K562 (cell line): ENCODE measurements at regions not wholly inside any gene's neighbourhood (a gene's known extent, or its start where the extent isn't known, plus 50 kb on each side); places are given as distances from the start of the nearest gene placed in this dataset.
A peak's percentile ranks its signal among the peaks of the same experiment; 100 is the strongest.

Experiments
- ATAC-seq: fragments of 200-7000 bp; cut with Tn5 transposase; 3 replicates; pipeline ENCODE4 v1.9.1; 2020; ENCODE audit warnings: moderate library complexity
- BruUV-seq: library from RNA; stranded (reverse); fragments of 400-500 nt; replicated peaks from 2 replicates; lab custom pipeline; 2021; lab: Mats Ljungman, UMichigan
- CTCF ChIA-PET: fragments of 300-600 bp; formaldehyde crosslinking; extraction: SDS; loops from one replicate; lab custom pipeline; 2021; ENCODE audit warnings: low intra/inter-chr PET ratio; lab: Yijun Ruan, JAX
- POLR2A ChIA-PET: fragments of 300-600, 350-650 bp; sonication (Branson Sonifier 250); formaldehyde crosslinking; extraction: SDS; loops from one replicate; lab custom pipeline; 2021; ENCODE audit warnings: antibody characterized with exemption, inconsistent platforms; lab: Yijun Ruan, JAX
- DNase-seq, 4 experiments: peaks; one replicate each; pipeline versions ENCODE4 v3.0.0 to v3.0.0-alpha.2; 2011 to 2018; ENCODE audit warnings: low spot score in 3 of 4, mixed read lengths in 3 of 4; ENCODE audit errors: extremely low read depth in 1 of 4
- FAIRE-seq: peaks from 2 replicates; lab custom pipeline; 2011; peaks lifted over from hg19 to GRCh38; lab: Jason Lieb, UNC
- H2AFZ ChIP-seq: 2 replicates; pipeline ENCODE4 v1.6.0; 2011; ENCODE audit warnings: low read depth, low read length, control low read depth, inconsistent platforms
- H3K27ac ChIP-seq: fragments of 200-600 bp; 3 replicates; pipeline ENCODE4 v1.8.0; 2011; ENCODE audit warnings: low read depth, mild to moderate bottlenecking, control low read depth, inconsistent platforms, low read length, moderate library complexity, mixed read lengths; ENCODE audit errors: extremely low read depth
- H3K27me3 ChIP-seq, 2 experiments: fragments of 300-600 bp in 1 of 2; 2 replicates in 1 of 2; 3 replicates in 1 of 2; pipeline versions ENCODE4 v1.6.0 to v1.8.0; 2011; ENCODE audit warnings: inconsistent platforms in 2 of 2, low read length in 2 of 2, mild to moderate bottlenecking in 1 of 2, mixed read lengths in 1 of 2, moderate library complexity in 1 of 2; ENCODE audit not compliant: control insufficient read depth in 2 of 2, insufficient read depth in 2 of 2
- H3K36me3 ChIP-seq: fragments of 300-600 bp; 3 replicates; pipeline ENCODE4 v1.8.0; 2011; ENCODE audit warnings: mild to moderate bottlenecking, low read length, inconsistent platforms; ENCODE audit not compliant: control insufficient read depth, insufficient read depth
- H3K4me1 ChIP-seq, 2 experiments: fragments of 200-600 bp in 1 of 2; replicated peaks in 1 of 2; 2 replicates in 1 of 2; 3 replicates in 1 of 2; pipeline versions ENCODE4 v1.5.1 to v1.8.0; 2011; ENCODE audit warnings: inconsistent platforms in 2 of 2, low read length in 2 of 2, mild to moderate bottlenecking in 1 of 2, mixed read lengths in 1 of 2, moderate library complexity in 1 of 2; ENCODE audit not compliant: control insufficient read depth in 2 of 2, insufficient read depth in 2 of 2
- H3K4me2 ChIP-seq: 2 replicates; pipeline ENCODE4 v1.6.1; 2011; ENCODE audit warnings: low read length, control low read depth, inconsistent platforms, mixed read lengths; ENCODE audit not compliant: insufficient read depth
- H3K4me3 ChIP-seq: fragments of 200-600 bp; sonication (generic), shearing (Covaris generic); 2 replicates; pipeline ENCODE4 v1.5.1; 2016; ENCODE audit warnings: control low read depth, inconsistent platforms
- H3K79me2 ChIP-seq: fragments of 200-600 bp; 3 replicates; pipeline ENCODE4 v1.8.0; 2011; ENCODE audit warnings: low read length, inconsistent platforms; ENCODE audit not compliant: control insufficient read depth, insufficient read depth
- H3K9ac ChIP-seq, 2 experiments: 2 replicates each; pipeline versions ENCODE4 v1.6.0 to v1.6.1; 2011; ENCODE audit warnings: low read depth in 2 of 2, low read length in 2 of 2, control low read depth in 1 of 2, inconsistent platforms in 1 of 2, mild to moderate bottlenecking in 1 of 2, mixed read lengths in 1 of 2; ENCODE audit not compliant: insufficient read depth in 1 of 2
- H3K9me1 ChIP-seq: one replicate; pipeline ENCODE4 v1.6.0; 2011; ENCODE audit warnings: inconsistent platforms, mild to moderate bottlenecking, low read length, moderate library complexity; ENCODE audit not compliant: control insufficient read depth, insufficient read depth
- H3K9me3 ChIP-seq: replicated peaks from 2 replicates; pipeline ENCODE4 v1.5.1; 2011; ENCODE audit warnings: low read depth, low read length, inconsistent platforms; ENCODE audit not compliant: control insufficient read depth, insufficient read depth
- H4K20me1 ChIP-seq: replicated peaks from 2 replicates; pipeline ENCODE4 v1.6.1; 2011; ENCODE audit warnings: low read length, inconsistent platforms, mixed read lengths; ENCODE audit not compliant: control insufficient read depth, insufficient read depth
- CCNT2 ChIP-seq: IDR thresholded peaks from 2 replicates; pipeline ENCODE4 v1.6.1; 2011; ENCODE audit warnings: borderline replicate concordance, low read depth, mild to moderate bottlenecking, moderate library complexity, mixed read lengths, low read length; ENCODE audit not compliant: insufficient read length; ENCODE audit errors: extremely low read depth
- EP400 ChIP-seq: fragments of 450-650 bp; IDR thresholded peaks from 2 replicates; pipeline ENCODE4 v1.6.1; 2017; ENCODE audit warnings: antibody characterized with exemption, mild to moderate bottlenecking, moderate library complexity
- ILF3 ChIP-seq: fragments of 450-650 bp; IDR thresholded peaks from 2 replicates; pipeline ENCODE4 v1.6.1; 2018; ENCODE audit warnings: antibody characterized with exemption, mild to moderate bottlenecking, moderate library complexity, borderline replicate concordance
- KDM1A ChIP-seq, 2 experiments: fragments of 450-650 bp; IDR thresholded peaks; 2 replicates each; pipeline ENCODE4 v1.6.1; 2016; ENCODE audit warnings: mild to moderate bottlenecking in 2 of 2
- KDM4B ChIP-seq, 2 experiments: fragments of 450-650 bp in 1 of 2; sonication (generic) in 1 of 2; IDR thresholded peaks; 2 replicates each; pipeline ENCODE4 v1.6.1; 2016 to 2017; ENCODE audit warnings: borderline replicate concordance in 2 of 2, antibody characterized with exemption in 1 of 2, low read depth in 1 of 2, mild to moderate bottlenecking in 1 of 2
- KLF16 ChIP-seq: IDR thresholded peaks from 2 replicates; pipeline ENCODE4 v1.6.1; 2016; ENCODE audit warnings: antibody characterized with exemption
- KLF6 ChIP-seq: fragments of 250-450 bp; sonication (Bioruptor Pico); IDR thresholded peaks from 2 replicates; pipeline ENCODE4 v1.4.0; 2020; ENCODE audit warnings: mild to moderate bottlenecking, moderate library complexity, borderline replicate concordance
- MTA2 ChIP-seq: fragments of 450-650 bp; IDR thresholded peaks from 2 replicates; pipeline ENCODE4 v1.6.1; 2016; ENCODE audit warnings: low read depth
- NCOA2 ChIP-seq, 2 experiments: fragments of 450-650 bp; IDR thresholded peaks; 2 replicates each; pipeline ENCODE4 v1.6.1; 2018; ENCODE audit warnings: mild to moderate bottlenecking in 2 of 2, moderate library complexity in 1 of 2; ENCODE audit not compliant: partially characterized antibody in 2 of 2
- NFIC ChIP-seq: fragments of 450-650 bp; IDR thresholded peaks from 2 replicates; pipeline ENCODE4 v1.6.1; 2017; ENCODE audit warnings: mild to moderate bottlenecking, inconsistent platforms
- PHF8 ChIP-seq: fragments of 200-600 bp; sonication (generic); IDR thresholded peaks from 2 replicates; pipeline ENCODE4 v1.6.1; 2012; ENCODE audit warnings: mixed run types, mild to moderate bottlenecking, inconsistent platforms, low read length, moderate library complexity, borderline replicate concordance
- PURB ChIP-seq: sonication (generic); formaldehyde crosslinking; IDR thresholded peaks from 2 replicates; pipeline ENCODE4 v1.9.0; 2021; ENCODE audit warnings: low read depth, mild to moderate bottlenecking, missing genetic modification reagents
- RBM22 ChIP-seq: fragments of 200-400 bp; formaldehyde crosslinking; IDR thresholded peaks from 2 replicates; pipeline ENCODE4 v1.6.1; 2018; ENCODE audit warnings: low read length, low read depth; ENCODE audit not compliant: poor library complexity, severe bottlenecking
- SAFB ChIP-seq: fragments of 200-400 bp; formaldehyde crosslinking; IDR thresholded peaks from 2 replicates; pipeline ENCODE4 v1.6.1; 2017; ENCODE audit warnings: low read depth, low read length, borderline replicate concordance
- STAG1 ChIP-seq: sonication (generic); formaldehyde crosslinking; IDR thresholded peaks from 2 replicates; pipeline ENCODE4 v1.5.0; 2020; ENCODE audit warnings: missing genetic modification reagents, borderline replicate concordance
- TCF7 ChIP-seq: sonication (generic); IDR thresholded peaks from 2 replicates; pipeline ENCODE4 v1.6.1; 2016; ENCODE audit warnings: antibody characterized with exemption, borderline replicate concordance
- VEZF1 ChIP-seq: fragments of 200-800 bp; sonication (Bioruptor generic); IDR thresholded peaks from 2 replicates; pipeline ENCODE4 v1.6.1; 2017; ENCODE audit warnings: missing genetic modification characterization, missing compliant biosample characterization
- ZNF511 ChIP-seq: sonication (generic); formaldehyde crosslinking; IDR thresholded peaks from 2 replicates; pipeline ENCODE4 v1.8.0; 2022; ENCODE audit warnings: mild to moderate bottlenecking, missing genetic modification reagents
- WGBS: fragments of 100-300 bp; shearing (Covaris generic); methylation state at CpG from one replicate; pipeline ENCODE4 v1.1.6; 2016; ENCODE audit warnings: low coverage, mixed read lengths; ENCODE audit not compliant: insufficient coverage; ENCODE audit errors: missing lambda C conversion rate; 5-methylcytosine and 5-hydroxymethylcytosine counted together
- in situ Hi-C: fragments of 300-500 bp; cut with MboI; formaldehyde crosslinking; loops from 4 replicates; pipeline ENCODE4 v1.15.0; 2018; ENCODE audit warnings: inconsistent platforms, mixed read lengths
- intact Hi-C: fragments of 100-400 bp; cut with micrococcal nuclease; formaldehyde crosslinking; loops from 2 replicates; pipeline ENCODE4 v1.14.2; 2022

GRCh38 chr14:103206836-103207387 lies 83.7 kb downstream of the TNFAIP2 start:
- Histone ChIP-seq H3K36me3 (no peaks in the 10 kb centered on the region), H3K4me1 (peaks cover 20 to 35% of the 10 kb centered on the region in 2 experiments; a peak in 4 of 5 replicates), H3K9me1 (no peaks in the 10 kb centered on the region), H2AFZ (peak overlapping the region; percentile 72), H3K4me2 (peak overlapping the region; percentile 78), H3K9ac (peak overlapping the region; percentile 78 to 84), H4K20me1 (no peaks in the 10 kb centered on the region), H3K79me2 (peaks cover 23% of the 10 kb centered on the region; the same call in 2 of the 3 replicates), H3K9me3 (peaks cover 10% of the 10 kb centered on the region), H3K27ac (peak overlapping the region; percentile 89), H3K4me3 (peak overlapping the region; percentile 38), H3K27me3 (no peaks in the 10 kb centered on the region)
- ATAC-seq, result peak; percentile 69
- ChIA-PET POLR2A (no interaction called here), CTCF (no interaction called here)
- intact Hi-C loops (loop anchor here (10.0 kb wide), 1 partner anchor 78 kb away; no protein-coding TSS in a partner anchor), in situ Hi-C loops (no loop called here)
- BruUV-seq, result no TSS peak
- FAIRE-seq, result peak; percentile 11
- peak; percentile 63 to 78 (median 66) for DNase-seq
- 35% methylated on average over 8 of the region's 27 CpGs for WGBS
- TF ChIP-seq NFIC (no peak), ILF3 (no peak), STAG1 (no peak), RBM22 (no peak), CCNT2 (no peak), MTA2 (no peak), KDM1A (IDR thresholded peaks at IDR 0.05) (0 out of 4 replicates have a peak, but pooled peaks of 1 of the 2 experiments have one; percentile 5), KLF16 (0 out of 2 replicates have a peak, but pooled peaks have one; percentile 31), TCF7 (no peak), PURB (CRISPR knock-in tag) (no peak), ZNF511 (CRISPR knock-in tag) (no peak), SAFB (no peak), NCOA2 (IDR thresholded peaks at IDR 0.05; ENCODE audit: partially characterized antibody in 2 of 2) (no peak), VEZF1 (CRISPR knock-in tag) (peak; percentile 49), EP400 (peak; percentile 44; the same call in 1 of the 2 replicates), PHF8 (peak; percentile 15; the same call in 1 of the 2 replicates), KLF6 (no peak), KDM4B (IDR thresholded peaks at IDR 0.05; ENCODE audit: borderline replicate concordance in 2 of 2, low read depth in 1 of 2) (no peak)
